HG03025 (cell line): ENCODE measurements at regions not wholly inside any gene's neighbourhood (a gene's known extent, or its start where the extent isn't known, plus 50 kb on each side); places are given as distances from the start of the nearest gene placed in this dataset.
A peak's percentile ranks its signal among the peaks of the same experiment; 100 is the strongest.
"Not testable (repeated sequence)": the region's sequence is repeated elsewhere in the genome, so short reads cannot be mapped to it uniquely, and the experiment has no call there.

ENCODE experiments used
- ATAC-seq: cut with Tn5 transposase; IDR thresholded peaks from one replicate; pipeline ENCODE4 v1.9.1; 2021; ENCODE audit warnings: mild to moderate bottlenecking, moderate library complexity; ENCODE audit not compliant: unreplicated experiment, low FRiP score

DNA sequence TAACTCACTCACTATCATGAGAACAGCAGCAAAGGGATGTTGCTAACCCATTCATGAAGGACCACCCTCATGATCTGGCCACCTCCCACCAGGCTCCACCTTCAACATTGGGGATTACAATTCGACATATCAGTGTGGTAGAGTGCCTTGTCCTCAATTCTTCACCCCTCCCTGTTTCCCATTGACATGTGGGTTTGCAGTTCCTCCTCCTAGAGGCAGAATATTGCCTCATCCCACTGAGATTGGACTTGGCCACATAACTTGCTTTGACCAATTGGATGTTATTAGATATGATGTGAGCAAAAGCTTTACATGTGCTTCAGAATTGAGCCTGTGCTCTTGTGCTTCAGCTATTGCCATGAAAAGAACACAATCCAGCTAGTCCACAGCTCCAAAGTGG, 217.0 kb upstream of the CXCR4 start:
- ATAC-seq = no peak

DNA sequence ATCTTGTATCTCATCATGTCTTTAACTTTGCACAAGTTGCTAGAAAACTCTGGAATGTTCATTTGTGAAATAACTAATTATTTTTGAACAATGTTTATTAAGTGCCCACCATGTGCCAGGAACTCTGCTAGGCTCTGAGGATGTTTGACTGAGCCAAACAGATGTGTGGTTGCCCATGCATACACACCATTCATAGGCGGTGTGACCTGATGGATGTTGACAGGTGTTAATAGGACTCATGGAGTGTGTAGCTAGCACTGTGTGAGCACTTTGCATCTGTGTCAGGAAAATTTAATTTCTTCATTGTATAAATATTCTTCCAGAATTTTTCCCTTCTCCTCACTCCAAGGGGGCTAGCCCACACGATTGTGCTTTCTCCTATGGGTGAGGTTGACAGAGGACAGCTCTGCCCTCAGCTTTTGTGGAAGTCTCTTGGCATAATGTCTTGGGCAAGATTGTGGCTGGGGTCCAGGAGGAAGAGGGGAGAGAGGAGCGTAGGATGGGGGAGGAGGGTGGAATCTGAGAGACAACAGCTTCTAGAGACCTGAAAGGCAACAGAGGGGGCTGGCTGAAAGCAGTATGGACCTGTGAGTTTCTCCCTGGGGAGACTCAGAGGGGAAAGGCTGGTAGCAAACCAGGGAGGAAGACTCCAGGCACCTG, 214.6 kb upstream of the CXCR4 start:
- no peak for ATAC-seq

DNA sequence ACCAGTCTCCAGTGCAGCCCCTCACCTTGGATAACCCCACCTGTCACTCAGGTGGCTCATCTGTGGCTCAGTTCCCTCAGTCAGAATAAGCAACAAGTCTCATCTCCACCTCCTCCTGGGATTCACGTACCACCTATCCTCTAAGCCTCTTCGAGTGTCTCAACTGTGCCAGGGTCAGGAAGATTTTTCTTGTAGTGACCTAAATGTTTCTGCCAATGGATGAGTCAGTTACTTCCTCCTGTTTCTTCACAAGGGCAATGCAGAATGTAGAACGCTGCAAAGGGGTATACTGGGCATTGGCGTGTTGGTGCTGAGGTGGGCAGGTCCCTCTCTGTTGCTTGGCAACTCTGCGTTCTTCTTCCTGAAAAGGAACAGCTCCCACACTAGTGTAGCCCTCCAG, 213.3 kb upstream of the CXCR4 start:
- no peak for ATAC-seq

DNA sequence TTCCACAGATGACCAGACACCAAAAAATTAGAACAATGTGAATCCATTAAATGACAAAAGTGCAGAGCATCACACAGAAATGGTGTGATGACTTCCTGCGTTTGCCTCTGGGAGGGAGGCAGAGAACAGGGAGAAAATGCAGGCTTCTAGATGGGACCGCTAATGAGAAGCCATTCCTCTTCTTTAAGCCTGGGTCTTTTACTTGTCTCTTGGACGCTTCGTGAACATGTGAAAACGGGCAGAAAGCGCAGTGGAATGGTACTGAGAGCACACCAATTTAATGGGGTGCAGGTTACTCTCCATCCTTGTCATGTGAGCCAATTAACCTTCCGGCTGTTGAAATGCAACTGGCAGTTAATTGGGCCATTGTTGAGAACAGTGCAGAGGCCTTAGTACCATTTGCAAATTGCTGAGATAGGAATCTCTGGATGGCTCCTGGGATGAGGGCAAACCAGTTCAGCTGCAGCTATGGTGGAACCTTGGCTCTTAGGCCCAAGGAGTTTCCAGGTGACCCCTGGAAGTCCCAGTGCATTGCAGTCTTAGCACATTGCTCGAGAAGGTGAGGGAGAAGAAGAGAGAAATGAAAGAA, 210.4 kb upstream of the CXCR4 start:
- no peak for ATAC-seq

- ATAC-seq = peak; percentile 88
Measured at GRCh38 chr2:136327162-136327852, 209.4 kb upstream of the CXCR4 start.

GRCh38 chr2:136325844-136326331, 207.9 kb upstream of the CXCR4 start:
- ATAC-seq = no peak

GRCh38 chr2:136324966-136325365, 207.0 kb upstream of the CXCR4 start:
- ATAC-seq = no peak

GRCh38 chr2:136323935-136324334, 206.0 kb upstream of the CXCR4 start:
- ATAC-seq = no peak

DNA sequence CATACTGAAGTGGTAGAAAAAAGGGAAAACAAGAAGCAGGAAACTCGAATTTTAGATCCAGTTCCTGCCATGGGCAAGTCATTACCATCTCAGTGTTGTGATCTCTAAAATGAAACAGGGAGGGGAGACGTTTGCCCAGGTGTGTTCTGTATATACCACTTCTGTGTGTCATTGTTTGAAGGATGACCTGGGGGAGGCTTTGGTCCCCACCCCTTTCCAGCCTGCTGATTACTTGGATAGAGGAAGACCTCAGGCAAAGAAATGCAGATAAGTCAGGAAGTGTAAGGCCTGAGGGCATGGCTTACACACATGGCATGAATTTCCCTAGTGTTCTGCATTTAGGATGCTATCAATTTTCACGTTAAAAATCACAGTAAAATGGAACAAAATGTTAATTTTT, 205.2 kb upstream of the CXCR4 start:
- no peak for ATAC-seq

- ATAC-seq = no peak
Measured at GRCh38 chr2:136322428-136322827, 204.5 kb upstream of the CXCR4 start.

DNA sequence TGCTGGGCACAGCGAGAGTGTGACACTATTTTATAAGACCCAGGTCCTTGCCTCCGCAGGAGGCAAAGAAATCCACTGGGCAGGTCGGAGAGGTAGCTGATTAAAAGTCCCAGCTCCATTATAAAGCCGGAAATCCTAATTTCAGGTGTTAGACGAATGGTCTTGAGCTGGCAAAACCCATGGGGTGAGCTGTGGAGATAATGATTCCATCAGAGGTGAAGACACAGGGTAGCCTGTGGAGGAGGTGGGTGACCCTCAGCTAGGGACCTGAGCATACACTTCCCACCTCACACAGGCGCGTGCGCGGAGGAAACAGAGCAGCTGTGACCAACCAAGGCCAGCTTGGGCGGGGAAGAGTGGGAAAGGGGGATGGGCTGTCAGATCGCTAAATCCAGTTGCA, 201.7 kb upstream of the CXCR4 start:
- no peak for ATAC-seq

DNA sequence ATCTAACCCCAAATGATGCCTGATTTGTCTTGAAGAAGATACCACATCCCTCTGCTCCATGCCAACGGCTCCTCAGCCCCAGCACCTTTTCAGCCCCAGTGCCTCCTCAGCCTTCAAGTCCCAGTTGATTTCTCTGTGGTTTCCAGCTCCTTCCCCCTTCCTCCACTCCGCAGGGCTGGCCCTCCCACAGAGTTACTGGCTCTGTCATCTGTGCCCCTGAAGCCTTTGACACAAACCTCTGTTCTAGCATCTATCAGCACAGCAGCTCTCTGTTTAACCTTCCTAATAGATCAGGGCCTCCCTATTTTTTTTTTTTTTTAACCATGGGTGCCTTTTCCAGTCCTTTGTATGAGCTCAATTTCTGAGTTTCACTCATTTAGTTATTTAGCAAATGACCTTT, 201.3 kb upstream of the CXCR4 start:
- ATAC-seq = no peak

- ATAC-seq = no peak
Measured at GRCh38 chr2:136314240-136314639, 196.3 kb upstream of the CXCR4 start.

DNA sequence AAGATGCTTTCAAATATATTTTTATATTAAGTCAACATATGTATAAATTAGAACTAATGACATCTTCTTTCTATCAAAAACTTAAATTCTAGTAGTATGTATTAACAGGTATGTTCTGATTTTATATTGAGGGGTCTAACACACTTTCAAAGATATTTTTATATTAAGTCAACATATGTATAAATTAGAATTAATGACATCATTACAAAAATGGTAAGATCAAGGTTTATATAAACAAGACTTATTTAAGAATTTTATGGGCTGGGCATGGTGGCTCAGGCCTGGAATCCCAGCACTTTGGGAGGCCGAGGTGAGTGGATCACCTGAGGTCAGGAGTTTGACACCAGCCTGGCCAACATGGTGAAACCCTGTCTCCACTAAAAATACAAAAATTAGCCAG, 194.6 kb upstream of the CXCR4 start:
- ATAC-seq = not testable (repeated sequence)

- no peak for ATAC-seq
Measured at GRCh38 chr2:136310797-136311603, 193.1 kb upstream of the CXCR4 start.

DNA sequence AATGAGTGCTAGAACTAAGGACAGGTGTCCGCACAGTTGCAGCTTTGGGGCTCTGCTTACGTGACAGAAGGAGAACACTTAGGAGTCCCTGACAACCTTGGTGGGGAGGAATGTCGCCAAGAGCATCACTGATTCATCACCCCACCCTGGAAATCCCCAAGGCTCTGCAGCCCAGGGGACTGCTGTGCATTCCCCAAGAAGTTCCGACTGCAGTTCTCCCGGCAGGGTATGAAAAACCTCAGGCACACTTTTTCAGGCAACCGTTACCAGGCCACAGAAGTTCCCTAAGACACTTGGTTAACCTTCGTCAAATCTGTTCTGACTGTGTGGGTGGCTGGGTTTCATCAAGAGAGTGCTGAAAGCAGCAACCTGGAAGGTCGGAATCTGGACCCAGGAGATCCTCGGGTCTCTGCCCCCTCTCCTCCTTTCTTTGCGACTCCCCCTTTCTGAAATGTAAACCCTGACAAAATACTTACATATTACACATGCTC, 192.1 kb upstream of the CXCR4 start:
- peak; percentile 48 for ATAC-seq

GRCh38 chr2:136308611-136309010, 190.7 kb upstream of the CXCR4 start:
- no peak for ATAC-seq

DNA sequence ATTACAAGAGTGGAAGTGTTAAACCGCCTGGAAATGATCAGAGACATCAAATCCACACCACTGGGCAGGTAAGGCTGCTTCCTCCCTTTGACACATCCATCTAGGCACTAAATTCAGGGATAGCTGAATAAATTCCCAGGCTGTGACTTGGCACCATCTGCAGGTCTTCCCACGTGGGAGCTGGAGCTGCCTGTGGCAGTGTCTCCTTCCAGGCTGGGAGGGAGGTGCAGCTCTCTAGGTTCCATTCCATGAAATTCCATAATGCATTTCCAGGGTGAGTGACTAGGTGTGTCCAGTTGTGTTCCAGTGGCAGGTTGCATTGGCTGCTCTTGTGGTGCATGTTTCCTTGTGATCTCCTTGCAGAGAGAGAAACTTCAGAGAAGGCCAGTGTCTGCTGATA, 188.9 kb upstream of the CXCR4 start:
- no peak for ATAC-seq

GRCh38 chr2:136305517-136306192, 187.7 kb upstream of the CXCR4 start:
- peak; percentile 80 for ATAC-seq

GRCh38 chr2:136301006-136301405, 183.1 kb upstream of the CXCR4 start:
- ATAC-seq = no peak
